A204.1 (cell line): ENCODE measurements at regions not wholly inside any gene's neighbourhood (a gene's known extent, or its start where the extent isn't known, plus 50 kb on each side); places are given as distances from the start of the nearest gene placed in this dataset.
"Not testable (repeated sequence)": the region's sequence is repeated elsewhere in the genome, so short reads cannot be mapped to it uniquely, and the experiment has no call there.

Source experiments
- FAIRE-seq: peaks from 2 replicates; lab custom pipeline; 2012; peaks lifted over from hg19 to GRCh38; lab: Jason Lieb, UNC

DNA sequence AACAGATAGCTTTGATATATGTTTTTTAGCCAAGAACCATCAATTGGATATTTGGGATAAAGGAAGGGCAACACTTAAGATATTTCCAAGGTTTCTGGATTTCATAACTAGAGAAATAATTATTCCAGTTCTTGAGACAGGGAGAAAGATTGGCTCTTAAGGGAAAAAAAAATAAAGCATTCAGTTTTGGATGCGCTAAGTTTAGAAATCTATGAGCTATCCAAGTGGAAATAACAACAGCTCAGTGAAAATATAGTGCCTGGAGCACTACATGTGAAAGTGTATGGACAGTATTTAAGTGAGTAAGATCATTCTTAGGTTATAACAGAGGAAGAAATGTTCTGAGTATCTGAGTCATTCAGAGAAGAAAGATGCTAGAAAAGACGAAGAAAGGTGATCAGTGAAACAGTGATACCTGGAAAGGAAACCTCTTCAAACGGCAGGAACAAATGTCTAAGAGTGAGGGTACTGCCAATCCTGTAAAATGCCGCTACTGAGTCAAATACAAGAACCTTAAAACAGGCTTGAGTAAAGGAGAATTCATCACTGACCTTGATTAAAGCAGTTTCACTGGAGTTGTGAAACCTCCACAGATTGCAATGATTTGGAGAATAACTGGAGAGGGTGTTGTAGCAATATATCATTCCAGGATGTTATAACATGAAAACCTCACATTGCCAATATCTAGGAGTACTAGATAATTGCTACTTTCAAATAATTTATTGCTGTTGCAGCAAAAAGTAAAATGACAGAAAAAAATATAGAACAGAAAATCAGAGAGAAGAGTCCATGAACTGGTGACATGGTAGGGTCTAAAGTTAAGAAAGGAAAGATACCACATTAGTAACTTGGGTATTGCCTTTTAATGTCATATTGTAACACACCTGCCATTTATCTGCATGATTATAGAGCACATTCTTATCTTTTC, 482.1 kb upstream of the RGS18 start:
- FAIRE-seq = no peak

GRCh38 chr1:191685669-191686068, 472.6 kb upstream of the RGS18 start:
- FAIRE-seq = no peak

- no peak for FAIRE-seq
Observed at GRCh38 chr1:191687721-191688120, 470.5 kb upstream of the RGS18 start.

DNA sequence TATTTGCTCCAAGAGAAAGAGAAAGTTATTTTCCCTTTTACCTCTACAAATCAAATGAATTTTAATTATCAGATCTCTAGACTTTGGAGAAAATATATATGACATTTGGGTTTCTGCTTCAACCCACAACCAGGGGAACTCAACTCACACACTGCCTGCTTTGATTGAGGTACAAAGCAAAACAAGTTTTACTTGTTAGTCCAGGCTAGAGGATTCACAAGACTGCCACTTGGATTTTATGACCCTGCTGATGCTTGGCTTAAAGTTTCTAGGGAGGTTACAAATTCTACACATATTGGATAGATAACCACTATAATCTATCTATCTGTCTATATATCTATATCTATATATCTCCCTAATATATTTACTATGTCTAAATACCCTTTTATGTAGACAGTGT, 467.3 kb upstream of the RGS18 start:
- FAIRE-seq = no peak

DNA sequence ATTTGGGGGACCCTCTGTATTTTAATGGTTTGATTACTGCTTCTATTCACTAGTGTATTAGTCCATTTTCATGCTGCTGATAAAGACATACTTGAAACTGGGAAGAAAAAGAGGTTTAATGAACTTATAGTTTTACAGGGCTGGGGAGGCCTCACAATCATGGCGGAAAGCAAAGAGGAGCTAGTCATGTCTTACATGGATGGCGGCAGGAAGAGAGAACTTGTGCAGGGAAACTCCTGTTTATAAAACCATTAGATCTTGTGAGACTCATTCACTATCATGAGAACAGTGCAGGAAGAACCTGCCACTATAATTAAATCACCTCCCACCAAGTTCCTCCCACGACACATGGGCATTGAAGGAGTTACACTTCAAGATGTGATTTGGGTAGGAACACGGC, 464.5 kb upstream of the RGS18 start:
- FAIRE-seq = no peak

DNA sequence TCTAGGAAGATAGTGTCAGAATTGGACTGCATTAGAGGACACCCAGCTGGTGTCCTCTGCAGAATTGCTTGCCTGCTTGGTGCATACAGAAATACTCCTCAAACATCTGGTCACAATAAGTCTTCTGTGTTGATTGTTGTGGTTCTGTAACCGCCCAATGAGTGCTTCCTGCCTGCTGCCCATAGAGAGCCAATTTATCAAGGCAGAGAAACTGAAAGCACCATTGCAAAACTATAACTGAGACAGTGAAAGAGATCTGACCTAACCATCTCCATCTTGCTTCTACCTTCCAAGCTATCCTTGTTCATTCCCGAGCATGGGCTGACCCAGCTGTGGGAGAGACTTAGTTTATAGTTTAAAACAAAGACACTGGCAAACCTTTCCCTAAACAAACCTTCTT, 462.4 kb upstream of the RGS18 start:
- no peak for FAIRE-seq

DNA sequence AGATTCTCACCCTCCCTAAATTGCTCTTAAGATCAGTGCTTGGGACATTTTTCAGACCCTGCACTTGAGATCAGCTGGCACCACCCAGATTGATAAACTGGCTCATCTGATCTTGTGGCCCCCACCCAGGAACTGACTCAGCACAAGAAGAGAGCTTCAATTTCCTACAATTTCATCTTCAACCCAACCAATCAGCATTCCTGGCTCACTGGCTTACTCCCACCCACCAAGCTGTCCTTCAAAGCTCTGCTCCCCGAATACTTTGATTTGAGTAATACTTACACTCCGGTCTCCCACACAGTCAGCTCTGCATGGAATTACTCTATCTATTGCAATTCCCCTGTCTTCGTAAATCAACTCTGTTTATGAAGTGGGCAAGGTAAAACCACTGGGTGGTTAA, 461.9 kb upstream of the RGS18 start:
- FAIRE-seq = no peak

GRCh38 chr1:191697556-191697955, 460.7 kb upstream of the RGS18 start:
- no peak for FAIRE-seq

DNA sequence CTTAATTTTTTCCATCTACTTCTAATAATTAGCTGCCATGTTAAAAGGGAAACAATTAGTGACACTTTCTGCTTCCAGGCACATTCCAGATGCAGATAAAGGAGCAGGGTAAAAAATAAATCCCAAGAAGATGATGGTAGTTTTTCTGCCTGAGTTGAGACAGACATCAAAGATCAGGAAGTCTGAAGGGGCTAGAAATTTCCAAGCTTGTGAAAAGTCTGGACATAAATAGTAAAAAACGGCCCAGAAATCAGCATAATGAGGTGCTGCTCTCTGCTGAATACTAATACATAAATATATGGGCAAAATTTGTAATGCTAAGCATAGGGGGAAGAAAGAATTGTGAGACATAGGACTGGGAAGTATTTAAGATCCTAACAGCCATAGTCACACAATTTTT, 460.0 kb upstream of the RGS18 start:
- no peak for FAIRE-seq

GRCh38 chr1:191699343-191699742, 458.9 kb upstream of the RGS18 start:
- no peak for FAIRE-seq

DNA sequence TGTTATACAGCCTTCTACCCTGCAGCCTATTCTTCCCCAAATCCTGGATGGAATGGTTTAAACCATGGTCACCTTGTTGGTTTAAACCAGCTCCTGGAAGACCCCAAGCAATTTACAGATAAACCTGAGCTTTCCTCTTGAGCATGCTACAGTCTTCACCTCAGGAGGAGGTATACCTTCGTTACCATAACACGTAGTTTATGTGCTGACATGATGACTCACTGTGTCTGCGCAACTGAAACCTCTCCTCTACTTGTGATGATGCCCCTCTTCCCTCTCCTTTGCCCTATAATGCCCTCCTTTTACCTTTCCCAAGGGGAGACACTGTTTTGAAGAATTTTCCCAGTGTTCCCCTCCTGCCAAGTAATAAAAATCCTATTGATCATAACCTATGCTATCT, 457.3 kb upstream of the RGS18 start:
- FAIRE-seq = no peak

DNA sequence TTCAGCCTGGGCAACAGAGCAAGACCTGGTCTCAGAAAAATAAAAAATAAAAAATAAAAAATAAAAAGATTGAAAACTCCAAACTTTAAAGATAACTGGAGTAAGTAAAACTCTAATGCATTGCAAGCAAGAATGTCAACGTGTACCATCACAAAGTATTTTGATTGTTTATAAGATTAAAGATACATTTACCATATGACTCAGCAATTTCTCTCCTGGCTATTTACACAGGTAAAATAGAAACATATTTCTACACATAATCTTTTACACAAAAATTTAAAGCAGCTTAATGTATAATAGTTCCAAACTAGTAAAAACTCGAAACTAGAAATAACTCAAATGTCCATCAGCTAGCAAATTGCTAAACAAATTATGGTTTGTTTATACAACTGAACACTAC, 456.1 kb upstream of the RGS18 start:
- FAIRE-seq = no peak

GRCh38 chr1:191707288-191707687, 451.0 kb upstream of the RGS18 start:
- FAIRE-seq = no peak

GRCh38 chr1:191709215-191709614, 449.0 kb upstream of the RGS18 start:
- no peak for FAIRE-seq

- FAIRE-seq = no peak
Observed at GRCh38 chr1:191711961-191712360, 446.3 kb upstream of the RGS18 start.

DNA sequence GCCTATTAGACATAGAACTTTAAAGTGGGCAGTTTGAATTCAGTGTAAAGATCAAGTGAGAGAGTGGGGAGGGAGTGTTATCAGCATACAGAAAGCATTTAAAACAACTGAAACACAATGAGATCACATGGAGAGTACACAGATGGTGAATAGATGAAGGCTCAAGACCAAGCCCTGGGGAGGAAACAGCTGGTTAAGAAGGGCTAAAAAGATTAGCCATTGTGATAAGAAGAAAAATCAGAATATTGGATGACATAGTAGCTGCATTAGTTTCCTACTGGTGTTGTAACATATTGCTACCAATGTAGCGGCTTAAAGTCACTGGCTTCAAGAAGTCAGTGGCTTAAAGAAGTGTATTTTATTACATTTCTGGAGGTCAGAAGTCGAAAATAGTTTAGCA, 443.4 kb upstream of the RGS18 start:
- FAIRE-seq = no peak

- no peak for FAIRE-seq
Observed at GRCh38 chr1:191729742-191730141, 428.5 kb upstream of the RGS18 start.

DNA sequence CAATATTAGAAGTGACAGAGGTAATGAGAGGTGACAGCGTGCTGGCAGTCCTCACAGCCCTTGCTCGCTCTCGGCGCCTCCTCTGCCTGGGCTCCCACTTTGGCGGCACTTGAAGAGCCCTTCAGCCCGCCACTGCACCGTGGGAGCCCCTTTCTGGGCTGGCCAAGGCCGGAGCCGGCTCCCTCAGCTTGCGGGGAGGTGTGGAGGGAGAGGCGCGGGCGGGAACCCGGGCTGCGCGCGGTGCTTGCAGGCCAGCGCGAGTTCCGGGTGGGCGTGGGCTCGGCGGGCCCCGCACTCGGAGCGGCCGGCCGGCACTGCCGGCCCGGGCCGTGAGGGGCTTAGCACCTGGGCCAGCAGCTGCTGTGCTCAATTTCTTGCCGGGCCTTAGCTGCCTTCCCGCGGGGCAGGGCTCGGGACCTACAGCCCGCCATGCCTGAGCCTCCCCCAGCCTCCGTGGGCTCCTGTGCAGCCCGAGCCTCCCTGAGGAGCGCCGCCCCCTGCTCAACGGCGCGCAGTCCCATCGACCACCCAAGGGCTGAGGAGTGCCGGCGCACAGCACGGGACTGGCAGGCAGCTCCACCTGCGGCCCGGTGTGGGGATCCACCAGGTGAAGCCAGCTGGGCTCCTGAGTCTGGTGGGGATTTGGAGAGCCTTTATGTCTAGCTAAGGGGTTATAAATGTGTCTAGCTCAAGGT, 426.5 kb upstream of the RGS18 start:
- not testable (repeated sequence) for FAIRE-seq

GRCh38 chr1:191734321-191734720, 423.9 kb upstream of the RGS18 start:
- no peak for FAIRE-seq

DNA sequence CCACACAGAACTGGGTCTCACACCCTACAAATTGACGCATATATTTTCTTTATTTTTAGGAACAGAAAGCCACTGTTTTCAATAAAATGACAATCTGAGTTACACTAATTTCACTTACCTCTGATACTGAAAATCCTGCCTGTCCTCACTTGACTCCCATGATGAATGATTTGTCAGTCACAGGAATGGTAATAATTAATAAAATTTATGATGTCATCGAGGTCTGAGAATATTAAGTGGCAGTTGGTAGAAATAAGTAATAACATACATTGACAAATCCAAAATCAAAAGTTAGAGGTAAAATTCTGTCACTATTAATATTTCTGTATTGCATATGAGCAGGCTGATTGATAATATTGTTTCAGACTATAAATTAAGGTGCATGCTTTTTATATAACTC, 418.7 kb upstream of the RGS18 start:
- no peak for FAIRE-seq

GRCh38 chr1:191752342-191752741, 405.9 kb upstream of the RGS18 start:
- FAIRE-seq = no peak

DNA sequence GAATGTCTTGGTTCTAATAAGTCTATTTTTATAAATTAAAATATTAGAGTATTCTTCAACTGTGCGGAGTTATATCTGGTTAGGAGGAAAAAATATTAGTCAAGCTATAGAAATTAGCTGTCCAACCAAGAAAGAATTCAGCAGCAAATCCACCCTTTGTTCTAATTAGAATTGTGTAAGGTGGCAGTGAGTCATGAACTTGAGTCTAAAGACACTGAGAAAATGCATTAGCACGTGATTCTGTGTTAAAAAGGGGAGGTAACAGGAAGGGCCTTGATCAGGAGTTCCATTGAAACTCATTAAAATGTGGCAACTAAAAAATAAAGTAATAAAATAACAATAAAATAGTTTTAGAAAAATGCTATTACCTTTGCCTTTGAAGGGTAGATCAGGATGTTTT, 398.2 kb upstream of the RGS18 start:
- FAIRE-seq = no peak

GRCh38 chr1:191788551-191788950, 369.7 kb upstream of the RGS18 start:
- FAIRE-seq = no peak

DNA sequence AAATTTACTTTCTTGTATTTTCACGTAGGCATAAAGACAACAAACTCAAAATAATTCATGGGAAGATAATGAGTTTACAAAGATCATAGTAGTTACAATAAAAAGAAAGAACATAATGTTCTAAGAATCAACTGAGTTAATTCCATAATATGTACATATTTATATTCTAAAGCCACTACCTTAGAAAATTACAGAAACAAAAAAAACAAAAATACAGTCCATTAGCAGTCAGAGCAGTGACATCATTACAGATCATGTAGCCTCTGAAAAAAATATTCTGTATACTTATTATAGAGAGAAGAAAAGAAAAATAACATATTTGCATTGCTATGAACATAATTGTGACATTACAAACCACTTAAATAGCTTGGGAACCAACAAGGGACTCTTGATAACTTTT, 360.1 kb upstream of the RGS18 start:
- peak; percentile 83 for FAIRE-seq
